Tibial artery (tissue), 4 donors: ENCODE measurements at regions not wholly inside any gene's neighbourhood (a gene's known extent, or its start where the extent isn't known, plus 50 kb on each side); places are given as distances from the start of the nearest gene placed in this dataset.

Experiments
- DNase-seq, 2 donors: peaks; one replicate each; pipeline ENCODE4 v3.0.0-alpha.2; 2019
- H3K27ac ChIP-seq, 2 donors: fragments of 200-600 bp; sonication (generic) in 1 of 2; 1 replicate in 1 of 2; 2 replicates in 1 of 2; pipeline ENCODE4 v1.5.1; 2018 to 2019; ENCODE audit warnings: mild to moderate bottlenecking in 1 of 2
- H3K27me3 ChIP-seq, 2 donors: fragments of 200-600 bp; sonication (generic) in 1 of 2; one replicate each; pipeline versions ENCODE4 v1.5.1 to v1.6.0; 2016 to 2019
- H3K36me3 ChIP-seq, 3 donors: fragments of 200-600 bp; sonication (generic) in 2 of 3; one replicate each; pipeline ENCODE4 v1.5.1; 2016 to 2019; ENCODE audit warnings: mild to moderate bottlenecking in 2 of 3
- H3K4me1 ChIP-seq, 4 donors: fragments of 200-600 bp; sonication (generic) in 2 of 4; 1 replicate in 3 of 4; 2 replicates in 1 of 4; pipeline ENCODE4 v1.5.1; 2016 to 2019
- H3K4me3 ChIP-seq, 2 donors: fragments of 200-600 bp; sonication (generic) in 1 of 2; 1 replicate in 1 of 2; 2 replicates in 1 of 2; pipeline ENCODE4 v1.5.1; 2018 to 2019; ENCODE audit warnings: mild to moderate bottlenecking in 2 of 2
- H3K9me3 ChIP-seq, 3 donors: fragments of 200-600 bp; sonication (generic) in 1 of 3; one replicate each; pipeline ENCODE4 v1.5.1; 2016 to 2019
- intact Hi-C: fragments of 100-400 bp; cut with DNase I; formaldehyde crosslinking; loops from one replicate; pipeline ENCODE4 v1.15.0; 2023; ENCODE audit warnings: low total_unique reads
- TF ChIP-seq, protein P1 (sequence below), 2 experiments: fragments of 200-600 bp in 1 of 2; fragments of 450-650 bp in 1 of 2; IDR thresholded peaks; one replicate each; pipeline ENCODE4 v1.5.1; 2017 to 2019; ENCODE audit warnings: antibody characterized with exemption in 2 of 2, mild to moderate bottlenecking in 1 of 2, moderate library complexity in 1 of 2

DNA sequence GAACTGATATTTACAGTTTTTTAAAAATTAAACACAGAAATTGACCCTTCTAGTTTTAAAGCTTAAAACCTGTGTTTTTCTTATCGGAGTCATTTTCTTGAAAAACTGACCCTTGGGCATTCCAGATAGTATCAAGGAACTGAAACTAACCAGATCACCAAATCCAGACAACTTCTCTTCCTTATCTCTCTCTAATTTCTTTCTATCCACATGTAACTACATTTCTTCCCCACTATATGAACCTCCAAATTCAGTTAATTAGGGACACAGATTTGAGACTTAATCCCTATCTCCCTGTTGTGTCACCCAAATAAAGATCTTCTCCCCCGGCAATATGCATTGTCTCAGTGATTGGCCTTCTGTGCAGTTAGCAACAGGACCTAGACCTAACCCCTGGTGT, 1643.0 kb upstream of the CDH6 start:
- Histone ChIP-seq H3K27me3 (no peaks in the 10 kb centered on the region), H3K4me1 (no peaks in the 10 kb centered on the region), H3K9me3 (peaks cover 0 to 4% (median 3%) of the 10 kb centered on the region in 3 donors), H3K4me3 (no peak overlapping the region), H3K27ac (no peak overlapping the region), H3K36me3 (no peaks in the 10 kb centered on the region)
- intact Hi-C loops, result no loop called here
- TF ChIP-seq, protein P1, sequence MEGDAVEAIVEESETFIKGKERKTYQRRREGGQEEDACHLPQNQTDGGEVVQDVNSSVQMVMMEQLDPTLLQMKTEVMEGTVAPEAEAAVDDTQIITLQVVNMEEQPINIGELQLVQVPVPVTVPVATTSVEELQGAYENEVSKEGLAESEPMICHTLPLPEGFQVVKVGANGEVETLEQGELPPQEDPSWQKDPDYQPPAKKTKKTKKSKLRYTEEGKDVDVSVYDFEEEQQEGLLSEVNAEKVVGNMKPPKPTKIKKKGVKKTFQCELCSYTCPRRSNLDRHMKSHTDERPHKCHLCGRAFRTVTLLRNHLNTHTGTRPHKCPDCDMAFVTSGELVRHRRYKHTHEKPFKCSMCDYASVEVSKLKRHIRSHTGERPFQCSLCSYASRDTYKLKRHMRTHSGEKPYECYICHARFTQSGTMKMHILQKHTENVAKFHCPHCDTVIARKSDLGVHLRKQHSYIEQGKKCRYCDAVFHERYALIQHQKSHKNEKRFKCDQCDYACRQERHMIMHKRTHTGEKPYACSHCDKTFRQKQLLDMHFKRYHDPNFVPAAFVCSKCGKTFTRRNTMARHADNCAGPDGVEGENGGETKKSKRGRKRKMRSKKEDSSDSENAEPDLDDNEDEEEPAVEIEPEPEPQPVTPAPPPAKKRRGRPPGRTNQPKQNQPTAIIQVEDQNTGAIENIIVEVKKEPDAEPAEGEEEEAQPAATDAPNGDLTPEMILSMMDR (IDR thresholded peaks at IDR 0.05), result no peak
- no peak for DNase-seq

DNA sequence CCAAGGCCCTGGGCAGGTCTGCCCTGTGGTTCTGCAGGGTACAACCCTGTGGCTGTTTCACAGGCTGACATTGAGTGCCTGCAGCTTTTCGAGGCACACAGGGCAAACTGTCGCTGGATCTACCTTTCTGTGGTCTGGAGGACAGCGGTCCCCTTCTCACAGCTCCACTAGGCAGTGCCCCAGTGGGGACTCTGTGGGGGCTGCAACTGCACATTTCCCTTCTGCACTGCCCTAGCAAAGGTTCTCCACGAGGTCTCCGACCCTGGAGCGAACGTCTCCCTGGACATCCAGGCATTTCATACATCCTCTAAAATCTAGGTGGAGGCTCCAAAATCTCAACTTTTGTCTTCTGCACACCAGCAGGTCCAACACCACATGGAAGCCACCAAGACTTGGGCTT, 1645.2 kb upstream of the CDH6 start:
- TF ChIP-seq, protein P1 (IDR thresholded peaks at IDR 0.05), result no peak
- H3K27ac ChIP-seq, result no peak overlapping the region
- no peaks in the 10 kb centered on the region for H3K4me1 ChIP-seq
- DNase-seq, result no peak
- H3K9me3 ChIP-seq, result no peaks in the 10 kb centered on the region
- H3K36me3 ChIP-seq, result no peaks in the 10 kb centered on the region
- no peak overlapping the region for H3K4me3 ChIP-seq
- no peaks in the 10 kb centered on the region for H3K27me3 ChIP-seq
- intact Hi-C loops, result no loop called here

DNA sequence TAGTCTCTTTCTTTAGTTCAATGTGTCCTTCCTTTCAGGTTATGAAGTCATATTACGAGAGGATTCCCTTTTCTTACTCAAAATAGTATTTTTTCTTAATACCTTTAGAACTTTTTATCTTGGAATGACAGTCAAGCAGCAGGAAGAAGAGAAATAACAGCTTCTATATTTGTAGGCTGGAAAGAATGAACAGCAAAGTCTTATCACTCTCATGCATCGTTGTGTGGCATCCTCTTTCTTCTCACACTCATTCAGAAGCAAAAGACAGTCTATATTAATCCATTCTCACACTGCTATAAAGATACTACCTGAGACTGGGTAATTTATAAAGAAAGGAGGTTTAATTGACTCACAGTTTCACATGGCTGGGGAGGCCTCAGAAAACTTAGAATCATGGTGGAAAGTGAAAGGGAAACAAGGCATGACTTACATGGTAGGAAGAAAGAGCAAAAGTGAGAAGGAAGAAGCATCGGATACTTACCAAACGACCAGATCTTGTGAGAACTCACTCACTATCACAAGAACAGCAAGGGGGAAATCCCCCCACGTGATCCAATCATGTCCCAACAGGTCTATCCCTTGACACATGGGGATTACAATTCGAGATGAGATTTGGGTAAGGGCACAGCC, 1646.1 kb upstream of the CDH6 start:
- intact Hi-C loops, result no loop called here
- H3K9me3 ChIP-seq, result peaks cover 0 to under 1% (median 0%) of the 10 kb centered on the region in 3 donors
- H3K36me3 ChIP-seq, result no peaks in the 10 kb centered on the region
- H3K27ac ChIP-seq, result no peak overlapping the region
- H3K4me3 ChIP-seq, result no peak overlapping the region
- H3K4me1 ChIP-seq, result no peaks in the 10 kb centered on the region
- no peaks in the 10 kb centered on the region for H3K27me3 ChIP-seq
- DNase-seq, result no peak
- TF ChIP-seq, protein P1 (IDR thresholded peaks at IDR 0.05), result no peak

DNA sequence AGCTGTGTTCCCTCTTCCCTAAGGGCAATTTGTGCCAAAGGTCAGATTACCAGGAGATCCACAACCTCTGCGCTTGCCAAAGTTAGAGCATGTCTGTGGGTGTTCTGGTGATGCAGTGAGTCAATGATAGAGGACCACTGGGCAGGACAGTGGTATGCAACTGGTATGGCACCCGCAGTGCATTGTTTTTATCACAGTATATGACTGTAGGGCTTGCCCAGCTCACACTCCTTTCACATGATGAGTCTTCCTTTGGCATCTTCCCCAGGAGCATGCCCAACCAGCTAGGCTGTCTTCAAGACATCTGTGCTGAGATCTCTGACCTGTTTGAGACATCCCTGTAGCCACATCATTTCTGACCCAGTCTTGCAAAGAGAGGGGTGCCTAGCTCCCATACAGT, 1650.0 kb upstream of the CDH6 start:
- TF ChIP-seq, protein P1 (IDR thresholded peaks at IDR 0.05), result no peak
- H3K36me3 ChIP-seq, result no peaks in the 10 kb centered on the region

DNA sequence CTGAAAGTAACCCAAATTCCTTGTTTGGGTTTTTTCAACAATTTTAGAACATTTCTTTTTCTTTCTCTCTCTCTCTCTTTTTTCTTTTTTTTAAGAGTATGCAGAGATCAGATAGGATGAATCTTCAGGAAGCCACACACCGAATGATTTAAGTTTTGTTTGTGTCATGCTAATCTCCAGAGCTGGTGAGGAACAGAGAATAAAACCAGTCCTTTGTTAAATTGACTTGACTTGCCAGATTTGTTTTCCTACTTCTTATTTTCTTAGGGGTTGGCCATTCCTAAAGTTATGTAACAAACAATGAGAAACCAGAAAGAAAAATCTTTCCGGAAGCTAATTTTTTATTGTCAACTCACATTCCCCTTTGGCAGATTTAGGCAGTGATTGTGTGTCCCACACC, 1669.3 kb upstream of the CDH6 start:
- H3K4me3 ChIP-seq, result no peak overlapping the region
- H3K9me3 ChIP-seq, result no peaks in the 10 kb centered on the region
- DNase-seq, result no peak
- no peaks in the 10 kb centered on the region for H3K4me1 ChIP-seq
- TF ChIP-seq, protein P1 (IDR thresholded peaks at IDR 0.05), result no peak
- H3K27me3 ChIP-seq, result no peaks in the 10 kb centered on the region
- no peaks in the 10 kb centered on the region for H3K36me3 ChIP-seq
- intact Hi-C loops, result no loop called here
- no peak overlapping the region for H3K27ac ChIP-seq

More for the DNA sequence above, 1650.0 kb upstream of the CDH6 start:
- no peaks in the 10 kb centered on the region for H3K4me1 ChIP-seq
- no peak overlapping the region for H3K4me3 ChIP-seq
- intact Hi-C loops, result no loop called here
- no peak overlapping the region for H3K27ac ChIP-seq
- peaks cover 0 to 8% (median 0%) of the 10 kb centered on the region in 3 donors for H3K9me3 ChIP-seq
- H3K27me3 ChIP-seq, result no peaks in the 10 kb centered on the region
- no peak for DNase-seq

DNA sequence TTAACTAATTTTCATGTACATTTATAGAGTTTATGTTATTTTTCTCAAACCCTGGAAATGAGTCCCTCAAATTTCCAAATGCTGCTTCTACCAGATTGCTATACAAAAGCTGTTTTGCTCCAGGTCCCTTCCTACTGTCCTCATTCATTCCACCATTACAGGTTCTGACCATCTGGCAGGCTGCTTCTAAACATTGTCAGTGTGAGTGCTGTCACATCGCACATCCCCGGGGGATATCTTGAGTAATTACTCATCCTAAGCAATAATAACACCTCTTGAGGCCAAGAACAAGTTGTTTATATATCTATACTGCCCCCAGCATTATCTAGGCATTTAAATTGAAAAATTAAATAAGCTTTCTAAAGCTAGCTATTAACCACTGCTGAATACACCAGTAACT, 1675.3 kb upstream of the CDH6 start:
- no peaks in the 10 kb centered on the region for H3K9me3 ChIP-seq
- TF ChIP-seq, protein P1 (IDR thresholded peaks at IDR 0.05), result no peak
- H3K27ac ChIP-seq, result no peak overlapping the region
- no peaks in the 10 kb centered on the region for H3K4me1 ChIP-seq
- DNase-seq, result no peak
- no peak overlapping the region for H3K4me3 ChIP-seq
- intact Hi-C loops, result no loop called here
- no peaks in the 10 kb centered on the region for H3K27me3 ChIP-seq
- H3K36me3 ChIP-seq, result no peaks in the 10 kb centered on the region
